GM12878 (cell line): ENCODE measurements at regions not wholly inside any gene's neighbourhood (a gene's known extent, or its start where the extent isn't known, plus 50 kb on each side); places are given as distances from the start of the nearest gene placed in this dataset.

Experiments
- ATAC-seq: fragments of 200-7000 bp; cut with Tn5 transposase; 3 replicates; pipeline ENCODE4 v1.9.1; 2020; ENCODE audit warnings: mild to moderate bottlenecking, moderate library complexity
- BruUV-seq: library from RNA; stranded (reverse); fragments of 400-500 nt; replicated peaks from 2 replicates; lab custom pipeline; 2021; lab: Mats Ljungman, UMichigan
- CTCF ChIA-PET: fragments of 300-600 bp; sonication (Branson Sonifier 250); formaldehyde crosslinking; extraction: SDS; loops from one replicate; lab custom pipeline; 2021; ENCODE audit warnings: inconsistent platforms; lab: Yijun Ruan, JAX
- POLR2A ChIA-PET: fragments of 350-600 bp; formaldehyde crosslinking; extraction: SDS; loops from one replicate; lab custom pipeline; 2021; ENCODE audit warnings: inconsistent platforms; lab: Charles Lee
- RAD21 ChIA-PET: fragments of 300-600 bp; sonication (Branson Sonifier 250); formaldehyde crosslinking; loops from one replicate; lab custom pipeline; 2023; ENCODE audit warnings: antibody characterized with exemption; ENCODE audit not compliant: unreplicated experiment; lab: Charles Lee
- SMC1A ChIA-PET: fragments of 300-600 bp; sonication (Branson Sonifier 250); formaldehyde crosslinking; loops from one replicate; lab custom pipeline; 2023; ENCODE audit not compliant: unreplicated experiment, uncharacterized antibody; lab: Charles Lee
- DNase-seq: peaks from one replicate; pipeline ENCODE4 v3.0.0-alpha.2; 2011; ENCODE audit warnings: low read depth, low spot score
- FAIRE-seq: peaks from 3 replicates; lab custom pipeline; 2011; peaks lifted over from hg19 to GRCh38; lab: Jason Lieb, UNC
- H2AFZ ChIP-seq: 2 replicates; pipeline ENCODE4 v1.6.0; 2011; ENCODE audit warnings: low read depth, low read length, control low read depth; ENCODE audit not compliant: control insufficient read depth
- H3K27ac ChIP-seq: 2 replicates; pipeline ENCODE4 v1.5.1; 2011; ENCODE audit warnings: control low read depth; ENCODE audit not compliant: control insufficient read depth, insufficient read depth
- H3K27me3 ChIP-seq, 2 experiments: replicated peaks in 1 of 2; 2 replicates each; pipeline versions ENCODE4 v1.6.0 to v1.6.1; 2011; ENCODE audit warnings: low read length in 1 of 2; ENCODE audit not compliant: control insufficient read depth in 2 of 2, insufficient read depth in 2 of 2
- H3K36me3 ChIP-seq, 2 experiments: 2 replicates each; pipeline ENCODE4 v1.5.1; 2011; ENCODE audit warnings: low read length in 1 of 2; ENCODE audit not compliant: control insufficient read depth in 2 of 2, insufficient read depth in 2 of 2
- H3K4me1 ChIP-seq: 2 replicates; pipeline ENCODE4 v1.6.1; 2011; ENCODE audit warnings: mild to moderate bottlenecking, low read length, moderate library complexity, mixed read lengths; ENCODE audit not compliant: control insufficient read depth, insufficient read depth
- H3K4me2 ChIP-seq: 2 replicates; pipeline ENCODE4 v1.6.0; 2011; ENCODE audit warnings: control low read depth; ENCODE audit not compliant: control insufficient read depth, insufficient read depth
- H3K4me3 ChIP-seq: fragments of 200-600 bp; sonication (generic); 2 replicates; pipeline ENCODE4 v1.5.1; 2016
- H3K79me2 ChIP-seq: 2 replicates; pipeline ENCODE4 v1.6.0; 2011; ENCODE audit warnings: low read length; ENCODE audit not compliant: control insufficient read depth, insufficient read depth
- H3K9ac ChIP-seq: 2 replicates; pipeline ENCODE4 v1.8.0; 2011; ENCODE audit warnings: low read length, control low read depth, mixed read lengths; ENCODE audit not compliant: control insufficient read depth, insufficient read depth
- H3K9me3 ChIP-seq: replicated peaks from 3 replicates; pipeline ENCODE4 v1.5.1; 2011; ENCODE audit warnings: mild to moderate bottlenecking, low read length; ENCODE audit not compliant: control insufficient read depth, insufficient read depth
- H4K20me1 ChIP-seq: 2 replicates; pipeline ENCODE4 v1.6.0; 2011; ENCODE audit not compliant: control insufficient read depth, insufficient read depth
- CHD2 ChIP-seq: IDR thresholded peaks from 2 replicates; pipeline ENCODE4 v1.6.1; 2011; ENCODE audit warnings: low read depth, low read length, improper control_type of control experiment, borderline replicate concordance
- ETV6 ChIP-seq, 2 experiments: fragments of 450-650 bp in 1 of 2; IDR thresholded peaks in 1 of 2; conservative IDR thresholded peaks in 1 of 2; 2 replicates each; pipeline ENCODE4 v1.6.1; 2014; ENCODE audit warnings: antibody characterized with exemption in 1 of 2, borderline replicate concordance in 1 of 2, low read depth in 1 of 2, mild to moderate bottlenecking in 1 of 2, moderate library complexity in 1 of 2
- HDAC2 ChIP-seq: fragments of 200-600 bp; sonication (generic); IDR thresholded peaks from 2 replicates; pipeline ENCODE4 v1.6.1; 2017
- IRF3 ChIP-seq: fragments of 450-650 bp; IDR thresholded peaks from 2 replicates; pipeline ENCODE4 v1.6.1; 2014; ENCODE audit warnings: mild to moderate bottlenecking
- NR2C1 ChIP-seq: fragments of 450-650 bp; IDR thresholded peaks from 2 replicates; pipeline ENCODE4 v1.6.1; 2017; ENCODE audit warnings: antibody characterized with exemption, mild to moderate bottlenecking, moderate library complexity
- PBX3 ChIP-seq: IDR thresholded peaks from 2 replicates; pipeline ENCODE4 v1.6.1; 2011; ENCODE audit warnings: mild to moderate bottlenecking, low read depth, low read length, moderate library complexity; ENCODE audit not compliant: insufficient replicate concordance
- POLR2AphosphoS2 ChIP-seq: IDR thresholded peaks from 2 replicates; pipeline ENCODE4 v1.6.1; 2011; ENCODE audit warnings: low read depth, mild to moderate bottlenecking, low read length, improper control_type of control experiment, moderate library complexity
- RUNX3 ChIP-seq: IDR thresholded peaks from 2 replicates; pipeline ENCODE4 v1.6.1; 2012; ENCODE audit warnings: low read length, inconsistent platforms
- SMAD1 ChIP-seq: fragments of 450-650 bp; IDR thresholded peaks from 2 replicates; pipeline ENCODE4 v1.6.1; 2018; ENCODE audit warnings: mild to moderate bottlenecking, low read depth; ENCODE audit not compliant: partially characterized antibody
- SMARCA5 ChIP-seq: fragments of 450-650 bp; IDR thresholded peaks from 2 replicates; pipeline ENCODE4 v1.6.1; 2017; ENCODE audit warnings: mild to moderate bottlenecking
- STAT1 ChIP-seq: fragments of 450-650 bp; conservative IDR thresholded peaks from 2 replicates; pipeline ENCODE4 v1.6.1; 2014; ENCODE audit warnings: antibody characterized with exemption, mild to moderate bottlenecking
- TARDBP ChIP-seq: IDR thresholded peaks from 2 replicates; pipeline ENCODE4 v1.6.1; 2016; ENCODE audit warnings: borderline replicate concordance
- TCF7 ChIP-seq: IDR thresholded peaks from 2 replicates; pipeline ENCODE4 v1.6.1; 2014; ENCODE audit warnings: antibody characterized with exemption, borderline replicate concordance
- ZNF207 ChIP-seq: fragments of 450-650 bp; IDR thresholded peaks from 2 replicates; pipeline ENCODE4 v1.6.1; 2014; ENCODE audit warnings: antibody characterized with exemption, mild to moderate bottlenecking, borderline replicate concordance
- ZNF24 ChIP-seq: fragments of 450-650 bp; IDR thresholded peaks from 2 replicates; pipeline ENCODE4 v1.6.1; 2017; ENCODE audit warnings: antibody characterized with exemption, mild to moderate bottlenecking
- ZSCAN29 ChIP-seq: fragments of 450-650 bp; IDR thresholded peaks from 2 replicates; pipeline ENCODE4 v1.6.1; 2017; ENCODE audit warnings: mild to moderate bottlenecking, moderate library complexity
- WGBS: methylation state at CpG from one replicate; pipeline ENCODE4 v1.1.6; 2016; ENCODE audit warnings: low lambda C conversion rate; ENCODE audit not compliant: insufficient replicate concordance, insufficient coverage; ENCODE audit errors: missing lambda C conversion rate; 5-methylcytosine and 5-hydroxymethylcytosine counted together
- in situ Hi-C: fragments of 300-500 bp; cut with MboI; formaldehyde crosslinking; loops from 9 replicates; pipeline ENCODE4 v1.14.3; 2018; ENCODE audit warnings: mixed read lengths
- intact Hi-C: fragments of 100-400 bp; cut with micrococcal nuclease; formaldehyde crosslinking; loops from one replicate; pipeline ENCODE4 v1.14.2; 2022; ENCODE audit not compliant: unreplicated experiment
- TF ChIP-seq, protein P1 (sequence below): IDR thresholded peaks from 2 replicates; pipeline ENCODE4 v1.6.1; 2011; ENCODE audit warnings: borderline replicate concordance, low read depth, mild to moderate bottlenecking, moderate library complexity, low read length; ENCODE audit not compliant: insufficient read depth, poor library complexity, severe bottlenecking

DNA sequence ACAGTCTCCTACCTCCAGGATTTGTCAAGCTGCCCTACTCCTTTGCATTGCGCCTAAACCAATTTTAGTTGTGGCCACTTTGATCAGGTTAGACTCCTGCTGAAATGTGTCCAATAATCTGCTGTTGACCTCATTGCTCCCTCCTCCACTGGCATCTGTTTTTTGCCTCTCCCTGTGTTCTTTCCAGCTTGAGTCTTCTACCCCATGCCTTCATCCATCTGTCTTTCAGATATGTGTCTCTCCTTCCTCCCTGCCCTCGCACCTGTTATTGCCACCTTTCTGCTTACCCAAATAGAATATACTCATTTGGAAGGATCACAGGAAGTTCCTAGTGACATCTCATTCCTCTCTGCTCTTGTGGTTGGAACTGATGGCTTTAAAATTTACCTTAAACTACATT lies 366.6 kb upstream of the CLNK start (continued):
- no peak for TF ChIP-seq SMARCA5
- no peak for TF ChIP-seq STAT1
- TF ChIP-seq ZNF207 = no peak
- no peak for TF ChIP-seq TCF7
- TF ChIP-seq PBX3 = no peak
- no peak for TF ChIP-seq ZNF24
- TF ChIP-seq IRF3 = no peak

- ATAC-seq (no peak), DNase-seq (no peak)
- H3K4me2 ChIP-seq = no peak overlapping the region
- ChIA-PET RAD21 (no interaction called here), SMC1A (interaction anchor here (0.9 kb wide), 1 partner anchor 12 kb away, joined by 3 read pairs; no protein-coding TSS in a partner anchor), CTCF (interaction anchor here (0.7 kb wide), 1 partner anchor 169 kb away, joined by 3 read pairs; no protein-coding TSS in a partner anchor), POLR2A (no interaction called here)
- no peak overlapping the region for H3K27ac ChIP-seq
- intact Hi-C loops = no loop called here
- no peak overlapping the region for H3K4me3 ChIP-seq
- no peaks in the 10 kb centered on the region for H3K9me3 ChIP-seq
- no peaks in the 10 kb centered on the region for H3K36me3 ChIP-seq
- H3K27me3 ChIP-seq = no peaks in the 10 kb centered on the region
- 97% methylated on average over 2 of the region's 2 CpGs for WGBS
- H3K9ac ChIP-seq = no peak overlapping the region
- no peaks in the 10 kb centered on the region for H3K4me1 ChIP-seq
- BruUV-seq = no TSS peak
- in situ Hi-C loops = no loop called here
- H4K20me1 ChIP-seq = no peaks in the 10 kb centered on the region
- no peaks in the 10 kb centered on the region for H3K79me2 ChIP-seq
- no peak overlapping the region for H2AFZ ChIP-seq
- TF ChIP-seq TARDBP (no peak), ETV6 (conservative IDR thresholded peaks at IDR 0.05 in 1 of 2, IDR thresholded peaks at IDR 0.05 in 1 of 2; ENCODE audit: borderline replicate concordance in 1 of 2, low read depth in 1 of 2) (no peak), RUNX3 (no peak), ZSCAN29 (no peak), CHD2 (no peak), NR2C1 (no peak), SMAD1 (no peak), POLR2AphosphoS2 (no peak), HDAC2 (no peak)
- TF ChIP-seq, protein P1, sequence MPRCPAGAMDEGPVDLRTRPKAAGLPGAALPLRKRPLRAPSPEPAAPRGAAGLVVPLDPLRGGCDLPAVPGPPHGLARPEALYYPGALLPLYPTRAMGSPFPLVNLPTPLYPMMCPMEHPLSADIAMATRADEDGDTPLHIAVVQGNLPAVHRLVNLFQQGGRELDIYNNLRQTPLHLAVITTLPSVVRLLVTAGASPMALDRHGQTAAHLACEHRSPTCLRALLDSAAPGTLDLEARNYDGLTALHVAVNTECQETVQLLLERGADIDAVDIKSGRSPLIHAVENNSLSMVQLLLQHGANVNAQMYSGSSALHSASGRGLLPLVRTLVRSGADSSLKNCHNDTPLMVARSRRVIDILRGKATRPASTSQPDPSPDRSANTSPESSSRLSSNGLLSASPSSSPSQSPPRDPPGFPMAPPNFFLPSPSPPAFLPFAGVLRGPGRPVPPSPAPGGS = no peak
- TF ChIP-seq, all 136 proteins: peak for 0
- no peak for FAIRE-seq
Measured at GRCh38 chr4:11050766-11051165, 366.2 kb upstream of the CLNK start.
